ENCODE measurements at regions not wholly inside any gene's neighbourhood (a gene's known extent, or its start where the extent isn't known, plus 50 kb on each side); places are given as distances from the start of the nearest gene placed in this dataset.
"Not testable (repeated sequence)": the region's sequence is repeated elsewhere in the genome, so short reads cannot be mapped to it uniquely, and the experiment has no call there.

- DNase-seq: no peak
Observed at GRCh38 chr10:4632757-4633156, 193.2 kb upstream of the AKR1E2 start.

- DNase-seq: no peak
Observed at GRCh38 chr10:4626919-4627318, 199.1 kb upstream of the AKR1E2 start.

GRCh38 chr10:4623757-4624420 lies 202.1 kb upstream of the AKR1E2 start:
- DNase-seq: no peak

GRCh38 chr10:4623200-4623599 lies 202.8 kb upstream of the AKR1E2 start:
- no peak for DNase-seq

- no peak for DNase-seq
Observed at GRCh38 chr10:4622384-4622783, 203.6 kb upstream of the AKR1E2 start.

GRCh38 chr10:4617589-4617988 lies 208.4 kb upstream of the AKR1E2 start:
- no peak for DNase-seq

- DNase-seq: no peak
Observed at GRCh38 chr10:4615042-4615441, 211.0 kb upstream of the AKR1E2 start.

- no peak for DNase-seq
Observed at GRCh38 chr10:4609251-4609650, 216.8 kb upstream of the AKR1E2 start.

- DNase-seq: no peak
Observed at GRCh38 chr10:4607681-4608080, 218.3 kb upstream of the AKR1E2 start.

- no peak for DNase-seq
Observed at GRCh38 chr10:4606856-4607636, 219.0 kb upstream of the AKR1E2 start.

GRCh38 chr10:4602764-4603491 lies 223.1 kb upstream of the AKR1E2 start:
- DNase-seq: no peak

GRCh38 chr10:4599471-4599870 lies 226.5 kb upstream of the AKR1E2 start:
- DNase-seq: no peak

- not testable (repeated sequence) for DNase-seq
Observed at GRCh38 chr10:4597898-4598297, 228.1 kb upstream of the AKR1E2 start.

GRCh38 chr10:4596951-4597350 lies 229.1 kb upstream of the AKR1E2 start:
- no peak for DNase-seq

- DNase-seq: no peak
Observed at GRCh38 chr10:4595719-4596319, 230.2 kb upstream of the AKR1E2 start.

GRCh38 chr10:4590807-4591206 lies 235.2 kb upstream of the AKR1E2 start:
- no peak for DNase-seq

- DNase-seq: no peak
Observed at GRCh38 chr10:4588824-4589223, 237.2 kb upstream of the AKR1E2 start.

GRCh38 chr10:4587466-4587865 lies 238.5 kb upstream of the AKR1E2 start:
- no peak for DNase-seq

GRCh38 chr10:4586776-4587175 lies 239.2 kb upstream of the AKR1E2 start:
- no peak for DNase-seq

- DNase-seq: no peak
Observed at GRCh38 chr10:4581929-4582328, 244.1 kb upstream of the AKR1E2 start.

- DNase-seq: no peak
Observed at GRCh38 chr10:4579844-4580243, 246.2 kb upstream of the AKR1E2 start.

- DNase-seq: no peak
Observed at GRCh38 chr10:4576206-4576605, 249.8 kb upstream of the AKR1E2 start.

GRCh38 chr10:4569151-4569550 lies 256.9 kb upstream of the AKR1E2 start:
- DNase-seq: no peak

GRCh38 chr10:4568731-4569130 lies 257.3 kb upstream of the AKR1E2 start:
- DNase-seq: no peak
